ENCODE measurements at regions not wholly inside any gene's neighbourhood (a gene's known extent, or its start where the extent isn't known, plus 50 kb on each side); places are given as distances from the start of the nearest gene placed in this dataset.

DNA sequence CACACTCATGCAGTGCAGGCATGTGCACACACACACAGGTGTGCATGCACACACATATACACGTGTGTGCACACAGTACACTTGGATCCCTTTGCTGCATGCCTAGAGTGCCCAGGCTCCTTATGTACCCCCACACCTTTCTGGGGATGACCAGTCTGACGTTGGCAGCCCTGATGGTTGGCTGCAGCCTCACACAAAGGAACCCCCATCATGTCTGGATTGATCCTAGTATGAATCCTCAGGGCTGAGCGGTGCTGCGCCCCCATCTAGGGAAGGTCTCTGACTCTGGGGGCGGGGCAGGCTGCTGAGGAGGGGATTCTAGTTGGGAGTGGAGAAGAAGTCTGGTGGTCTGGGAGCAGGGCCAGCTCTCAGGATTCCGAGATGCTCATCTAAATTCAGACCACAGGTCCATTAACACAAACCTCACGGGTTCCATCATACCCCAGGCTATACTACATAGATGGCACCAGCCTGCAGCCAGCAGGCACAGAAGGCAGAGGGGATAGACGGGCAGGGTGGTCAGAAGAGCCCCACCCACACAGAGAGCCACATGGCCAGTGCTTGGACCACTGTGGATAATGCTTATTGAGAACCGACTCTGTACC is 50.5 kb upstream of the OLFM1 start:
- Histone ChIP-seq H3K9me3 (replicated peaks; ENCODE audit: control insufficient read depth, insufficient read depth, low read length) (no peaks in the 10 kb centered on the region), H3K36me3 (ENCODE audit: control insufficient read depth in 2 of 2, insufficient read depth in 2 of 2, low read length in 1 of 2) (no peaks in the 10 kb centered on the region), H3K4me2 (ENCODE audit: control insufficient read depth, insufficient read depth) (no peak overlapping the region), H3K27ac (ENCODE audit: control insufficient read depth, insufficient read depth) (no peak overlapping the region), H3K27me3 (replicated peaks in 1 of 2; ENCODE audit: control insufficient read depth in 2 of 2, insufficient read depth in 2 of 2, low read length in 1 of 2) (no peaks in the 10 kb centered on the region; a peak in 1 of 4 replicates), H2AFZ (ENCODE audit: control insufficient read depth, low read depth, low read length) (no peak overlapping the region), H3K4me3 (no peak overlapping the region), H3K4me1 (ENCODE audit: control insufficient read depth, insufficient read depth, low read length) (no peaks in the 10 kb centered on the region), H4K20me1 (ENCODE audit: control insufficient read depth, insufficient read depth) (no peaks in the 10 kb centered on the region), H3K9ac (ENCODE audit: control insufficient read depth, insufficient read depth, low read length) (no peak overlapping the region), H3K79me2 (ENCODE audit: control insufficient read depth, insufficient read depth, low read length) (no peaks in the 10 kb centered on the region)
- TF ChIP-seq HDGF (IDR thresholded peaks at IDR 0.05) (no peak), TAF1 (IDR thresholded peaks at IDR 0.05; ENCODE audit: borderline replicate concordance, low read depth, low read length) (no peak), LARP7 (IDR thresholded peaks at IDR 0.05) (no peak), NFXL1 (IDR thresholded peaks at IDR 0.05; ENCODE audit: borderline replicate concordance) (no peak), TCF7 (IDR thresholded peaks at IDR 0.05; ENCODE audit: borderline replicate concordance) (no peak), GABPA (IDR thresholded peaks at IDR 0.05; ENCODE audit: low read depth) (no peak), NRF1 (conservative IDR thresholded peaks at IDR 0.05; ENCODE audit: low read depth, low read length) (no peak), SPI1 (IDR thresholded peaks at IDR 0.05; ENCODE audit: borderline replicate concordance, insufficient read depth, low read depth, low read length) (no peak), SREBF2 (IDR thresholded peaks at IDR 0.05; ENCODE audit: low read length) (no peak), BACH1 (IDR thresholded peaks at IDR 0.05; ENCODE audit: borderline replicate concordance) (no peak), YY1 (IDR thresholded peaks at IDR 0.05; ENCODE audit: low read depth, low read length) (no peak)
- TF ChIP-seq, protein P1, sequence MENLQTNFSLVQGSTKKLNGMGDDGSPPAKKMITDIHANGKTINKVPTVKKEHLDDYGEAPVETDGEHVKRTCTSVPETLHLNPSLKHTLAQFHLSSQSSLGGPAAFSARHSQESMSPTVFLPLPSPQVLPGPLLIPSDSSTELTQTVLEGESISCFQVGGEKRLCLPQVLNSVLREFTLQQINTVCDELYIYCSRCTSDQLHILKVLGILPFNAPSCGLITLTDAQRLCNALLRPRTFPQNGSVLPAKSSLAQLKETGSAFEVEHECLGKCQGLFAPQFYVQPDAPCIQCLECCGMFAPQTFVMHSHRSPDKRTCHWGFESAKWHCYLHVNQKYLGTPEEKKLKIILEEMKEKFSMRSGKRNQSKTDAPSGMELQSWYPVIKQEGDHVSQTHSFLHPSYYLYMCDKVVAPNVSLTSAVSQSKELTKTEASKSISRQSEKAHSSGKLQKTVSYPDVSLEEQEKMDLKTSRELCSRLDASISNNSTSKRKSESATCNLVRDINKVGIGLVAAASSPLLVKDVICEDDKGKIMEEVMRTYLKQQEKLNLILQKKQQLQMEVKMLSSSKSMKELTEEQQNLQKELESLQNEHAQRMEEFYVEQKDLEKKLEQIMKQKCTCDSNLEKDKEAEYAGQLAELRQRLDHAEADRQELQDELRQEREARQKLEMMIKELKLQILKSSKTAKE (IDR thresholded peaks at IDR 0.05; ENCODE audit: low read depth, poor library complexity, severe bottlenecking): no peak
- TF ChIP-seq, protein P2, sequence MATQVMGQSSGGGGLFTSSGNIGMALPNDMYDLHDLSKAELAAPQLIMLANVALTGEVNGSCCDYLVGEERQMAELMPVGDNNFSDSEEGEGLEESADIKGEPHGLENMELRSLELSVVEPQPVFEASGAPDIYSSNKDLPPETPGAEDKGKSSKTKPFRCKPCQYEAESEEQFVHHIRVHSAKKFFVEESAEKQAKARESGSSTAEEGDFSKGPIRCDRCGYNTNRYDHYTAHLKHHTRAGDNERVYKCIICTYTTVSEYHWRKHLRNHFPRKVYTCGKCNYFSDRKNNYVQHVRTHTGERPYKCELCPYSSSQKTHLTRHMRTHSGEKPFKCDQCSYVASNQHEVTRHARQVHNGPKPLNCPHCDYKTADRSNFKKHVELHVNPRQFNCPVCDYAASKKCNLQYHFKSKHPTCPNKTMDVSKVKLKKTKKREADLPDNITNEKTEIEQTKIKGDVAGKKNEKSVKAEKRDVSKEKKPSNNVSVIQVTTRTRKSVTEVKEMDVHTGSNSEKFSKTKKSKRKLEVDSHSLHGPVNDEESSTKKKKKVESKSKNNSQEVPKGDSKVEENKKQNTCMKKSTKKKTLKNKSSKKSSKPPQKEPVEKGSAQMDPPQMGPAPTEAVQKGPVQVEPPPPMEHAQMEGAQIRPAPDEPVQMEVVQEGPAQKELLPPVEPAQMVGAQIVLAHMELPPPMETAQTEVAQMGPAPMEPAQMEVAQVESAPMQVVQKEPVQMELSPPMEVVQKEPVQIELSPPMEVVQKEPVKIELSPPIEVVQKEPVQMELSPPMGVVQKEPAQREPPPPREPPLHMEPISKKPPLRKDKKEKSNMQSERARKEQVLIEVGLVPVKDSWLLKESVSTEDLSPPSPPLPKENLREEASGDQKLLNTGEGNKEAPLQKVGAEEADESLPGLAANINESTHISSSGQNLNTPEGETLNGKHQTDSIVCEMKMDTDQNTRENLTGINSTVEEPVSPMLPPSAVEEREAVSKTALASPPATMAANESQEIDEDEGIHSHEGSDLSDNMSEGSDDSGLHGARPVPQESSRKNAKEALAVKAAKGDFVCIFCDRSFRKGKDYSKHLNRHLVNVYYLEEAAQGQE (IDR thresholded peaks at IDR 0.05; ENCODE audit: low read depth, low read length): no peak
- in situ Hi-C loops (cut with MboI) (no loop called here), intact Hi-C loops (cut with micrococcal nuclease; ENCODE audit: unreplicated experiment) (no loop called here)
- 9% methylated on average over 9 of the region's 9 CpGs for WGBS (ENCODE audit: insufficient coverage, insufficient replicate concordance, low lambda C conversion rate, missing lambda C conversion rate)
- ChIA-PET CTCF (no interaction called here), SMC1A (ENCODE audit: uncharacterized antibody, unreplicated experiment) (no interaction called here), POLR2A (no interaction called here), RAD21 (ENCODE audit: unreplicated experiment) (no interaction called here)
- no peak for DNase-seq (ENCODE audit: low read depth, low spot score)
- ATAC-seq: no peak
- BruUV-seq (replicated peaks): no TSS peak
- no peak for FAIRE-seq
